H1 (cell line): ENCODE measurements at regions not wholly inside any gene's neighbourhood (a gene's known extent, or its start where the extent isn't known, plus 50 kb on each side); places are given as distances from the start of the nearest gene placed in this dataset.

Experiments
- CTCF ChIA-PET: fragments of 300-600 bp; sonication (Branson Sonifier 250); formaldehyde crosslinking; loops from one replicate; lab custom pipeline; 2021; ENCODE audit not compliant: partially characterized antibody; lab: Charles Lee
- POLR2A ChIA-PET: fragments of 300-600 bp; sonication (Branson Sonifier 250); formaldehyde crosslinking; loops from one replicate; lab custom pipeline; 2021; ENCODE audit warnings: inconsistent platforms; ENCODE audit not compliant: partially characterized antibody; lab: Charles Lee
- DNase-seq, 2 experiments: peaks; one replicate each; pipeline versions ENCODE4 v3.0.0 to v3.0.0-alpha.2; 2010 to 2022; ENCODE audit warnings: low spot score in 2 of 2, low read depth in 1 of 2, mixed read lengths in 1 of 2
- FAIRE-seq: peaks from 2 replicates; lab custom pipeline; 2011; peaks lifted over from hg19 to GRCh38; lab: Jason Lieb, UNC
- H2AFZ ChIP-seq: 2 replicates; pipeline ENCODE4 v1.8.1; 2012; ENCODE audit warnings: low read length, inconsistent platforms
- H2AK5ac ChIP-seq: 2 replicates; pipeline ENCODE4 v1.6.1; 2013; ENCODE audit warnings: low read depth, low read length
- H2BK120ac ChIP-seq: replicated peaks from 2 replicates; pipeline ENCODE3; 2013; ENCODE audit warnings: low read depth, low read length, inconsistent platforms
- H2BK12ac ChIP-seq: 2 replicates; pipeline ENCODE4 v1.6.1; 2013; ENCODE audit warnings: low read depth, low read length
- H2BK15ac ChIP-seq: 2 replicates; pipeline ENCODE4 v1.6.1; 2013; ENCODE audit warnings: low read length
- H2BK20ac ChIP-seq: 2 replicates; pipeline ENCODE4 v1.6.1; 2013; ENCODE audit warnings: low read length
- H2BK5ac ChIP-seq: 2 replicates; pipeline ENCODE4 v1.6.1; 2013; ENCODE audit warnings: low read depth, low read length
- H3K14ac ChIP-seq: 2 replicates; pipeline ENCODE4 v1.6.1; 2013; ENCODE audit warnings: inconsistent platforms; ENCODE audit not compliant: insufficient read length
- H3K18ac ChIP-seq: 2 replicates; pipeline ENCODE4 v1.6.1; 2013; ENCODE audit warnings: low read length; ENCODE audit errors: extremely low read depth
- H3K23ac ChIP-seq: 2 replicates; pipeline ENCODE4 v1.6.1; 2013; ENCODE audit warnings: inconsistent platforms; ENCODE audit not compliant: insufficient read length
- H3K23me2 ChIP-seq: 2 replicates; pipeline ENCODE4 v1.6.1; 2013; ENCODE audit warnings: low read depth, low read length
- H3K27ac ChIP-seq: 2 replicates; pipeline ENCODE4 v1.6.1; 2011; ENCODE audit warnings: low read depth, low read length, inconsistent platforms
- H3K27me3 ChIP-seq, 4 experiments: replicated peaks in 1 of 4; 1 replicate in 1 of 4; 2 replicates in 3 of 4; pipeline versions ENCODE4 v1.6.1 to v1.8.1; 2011 to 2013; ENCODE audit warnings: low read length in 3 of 4, mild to moderate bottlenecking in 3 of 4, inconsistent platforms in 2 of 4, mixed read lengths in 2 of 4, moderate library complexity in 1 of 4; ENCODE audit not compliant: control insufficient read depth in 3 of 4, insufficient read depth in 3 of 4; ENCODE audit errors: extremely low read depth in 1 of 4
- H3K36me3 ChIP-seq, 4 experiments: 2 replicates each; pipeline versions ENCODE4 v1.6.1 to v1.8.1; 2011 to 2013; ENCODE audit warnings: mild to moderate bottlenecking in 4 of 4, low read length in 3 of 4, moderate library complexity in 2 of 4, control low read depth in 1 of 4, inconsistent platforms in 1 of 4; ENCODE audit not compliant: insufficient read depth in 4 of 4, control insufficient read depth in 2 of 4
- H3K4ac ChIP-seq: replicated peaks from 2 replicates; pipeline ENCODE3; 2013; ENCODE audit warnings: low read length, low read depth, mixed read lengths, inconsistent platforms; ENCODE audit not compliant: insufficient read length
- H3K4me1 ChIP-seq, 4 experiments: replicated peaks in 1 of 4; 1 replicate in 1 of 4; 2 replicates in 3 of 4; pipeline versions ENCODE4 v1.6.1 to v1.8.1; 2011 to 2013; ENCODE audit warnings: low read length in 3 of 4, inconsistent platforms in 2 of 4, mixed read lengths in 1 of 4; ENCODE audit not compliant: insufficient read depth in 4 of 4, control insufficient read depth in 3 of 4
- H3K4me2 ChIP-seq, 2 experiments: 2 replicates each; pipeline versions ENCODE4 v1.6.1 to v1.8.1; 2011 to 2013; ENCODE audit warnings: low read depth in 2 of 2, low read length in 2 of 2, control low read depth in 1 of 2, inconsistent platforms in 1 of 2, mild to moderate bottlenecking in 1 of 2; ENCODE audit not compliant: insufficient read depth in 1 of 2
- H3K4me3 ChIP-seq, 4 experiments: fragments of 200-600, 300-600 bp in 1 of 4; sonication (generic), shearing (Covaris generic), sonication (Bioruptor Twin) in 1 of 4; 2 replicates each; pipeline versions ENCODE4 v1.5.1 to v1.8.1; 2011 to 2016; ENCODE audit warnings: low read length in 4 of 4, low read depth in 3 of 4, control low read depth in 2 of 4, inconsistent platforms in 2 of 4, mild to moderate bottlenecking in 2 of 4, mixed read lengths in 1 of 4, moderate library complexity in 1 of 4; ENCODE audit not compliant: insufficient read depth in 2 of 4; ENCODE audit errors: extremely low read depth in 1 of 4
- H3K56ac ChIP-seq: replicated peaks from 2 replicates; pipeline ENCODE3; 2013; ENCODE audit warnings: low read depth, mild to moderate bottlenecking, mixed read lengths, low read length, inconsistent platforms; ENCODE audit not compliant: insufficient read length
- H3K79me1 ChIP-seq: 2 replicates; pipeline ENCODE4 v1.6.1; 2013; ENCODE audit warnings: low read depth, low read length, control low read depth
- H3K79me2 ChIP-seq, 2 experiments: 2 replicates each; pipeline versions ENCODE4 v1.6.1 to v1.8.1; 2012 to 2013; ENCODE audit warnings: low read length in 2 of 2, mild to moderate bottlenecking in 2 of 2, inconsistent platforms in 1 of 2; ENCODE audit not compliant: insufficient read depth in 2 of 2, control insufficient read depth in 1 of 2
- H3K9ac ChIP-seq, 4 experiments: replicated peaks in 1 of 4; 1 replicate in 1 of 4; 2 replicates in 3 of 4; pipeline versions ENCODE4 v1.6.1 to v1.8.1; 2011 to 2013; ENCODE audit warnings: low read depth in 3 of 4, low read length in 3 of 4, control low read depth in 2 of 4, mild to moderate bottlenecking in 2 of 4, moderate library complexity in 2 of 4, inconsistent platforms in 1 of 4; ENCODE audit errors: extremely low read depth in 1 of 4
- H3K9me3 ChIP-seq, 2 experiments: 2 replicates each; pipeline versions ENCODE4 v1.6.1 to v1.8.1; 2012 to 2013; ENCODE audit warnings: mild to moderate bottlenecking in 2 of 2, moderate library complexity in 2 of 2, control low read depth in 1 of 2, inconsistent platforms in 1 of 2, low read depth in 1 of 2, low read length in 1 of 2, mixed read lengths in 1 of 2; ENCODE audit not compliant: insufficient read depth in 2 of 2
- H4K20me1 ChIP-seq, 2 experiments: replicated peaks in 1 of 2; 2 replicates each; pipeline versions ENCODE3 to v1.8.1; 2011 to 2013; ENCODE audit warnings: inconsistent platforms in 2 of 2, low read length in 2 of 2, mild to moderate bottlenecking in 1 of 2; ENCODE audit not compliant: insufficient read depth in 2 of 2, control insufficient read depth in 1 of 2
- H4K5ac ChIP-seq: 2 replicates; pipeline ENCODE4 v1.6.1; 2013; ENCODE audit warnings: low read length, low read depth, mixed read lengths, inconsistent platforms; ENCODE audit not compliant: insufficient read length
- H4K8ac ChIP-seq: 2 replicates; pipeline ENCODE4 v1.8.0; 2013; ENCODE audit warnings: mild to moderate bottlenecking, moderate library complexity, low read length, inconsistent platforms; ENCODE audit not compliant: insufficient read depth; ENCODE audit errors: extremely low read depth
- H4K91ac ChIP-seq: replicated peaks from 2 replicates; pipeline ENCODE3; 2013; ENCODE audit warnings: low read length, mixed read lengths, inconsistent platforms; ENCODE audit not compliant: insufficient read length
- BCL11A ChIP-seq, 2 experiments: IDR thresholded peaks; one replicate each; pipeline ENCODE4 v1.6.1; 2011; ENCODE audit warnings: low read depth in 2 of 2, low read length in 2 of 2, mild to moderate bottlenecking in 2 of 2
- BRCA1 ChIP-seq: IDR thresholded peaks from 2 replicates; pipeline ENCODE4 v1.6.1; 2012; ENCODE audit warnings: low read depth, low read length, improper control_type of control experiment
- CTCF ChIP-seq, 3 experiments: IDR thresholded peaks; 1 replicate in 2 of 3; 2 replicates in 1 of 3; pipeline versions ENCODE4 v1.5.1 to v1.6.1; 2011; ENCODE audit warnings: low read length in 3 of 3, mild to moderate bottlenecking in 3 of 3, inconsistent platforms in 2 of 3, low read depth in 1 of 3, moderate library complexity in 1 of 3; ENCODE audit not compliant: insufficient read depth in 1 of 3; ENCODE audit errors: control extremely low read depth in 1 of 3
- EZH2 ChIP-seq: fragments of 200-600 bp; sonication (generic); IDR thresholded peaks from 2 replicates; pipeline ENCODE4 v1.7.1; 2012; ENCODE audit warnings: low read depth, mild to moderate bottlenecking, moderate library complexity, low read length, inconsistent platforms; ENCODE audit not compliant: severe bottlenecking
- KDM5A ChIP-seq: fragments of 200-600 bp; IDR thresholded peaks from 2 replicates; pipeline ENCODE4 v1.7.1; 2012; ENCODE audit warnings: mild to moderate bottlenecking, low read length, inconsistent platforms, mixed read lengths
- MAFK ChIP-seq: IDR thresholded peaks from 2 replicates; pipeline ENCODE4 v1.6.1; 2012; ENCODE audit warnings: low read depth, mild to moderate bottlenecking, improper control_type of control experiment, low read length
- PHF8 ChIP-seq: fragments of 200-600 bp; sonication (generic); conservative IDR thresholded peaks from 2 replicates; pipeline ENCODE4 v1.7.1; 2012; ENCODE audit warnings: low read depth, mild to moderate bottlenecking, inconsistent platforms, low read length, moderate library complexity
- RXRA ChIP-seq: IDR thresholded peaks from 2 replicates; pipeline ENCODE4 v1.6.1; 2011; ENCODE audit warnings: low read depth, mild to moderate bottlenecking, low read length, moderate library complexity; ENCODE audit not compliant: insufficient read depth
- SAP30 ChIP-seq: fragments of 300-600 bp; sonication (generic); IDR thresholded peaks from 2 replicates; pipeline ENCODE4 v1.7.1; 2012; ENCODE audit warnings: low read length, moderate library complexity, mild to moderate bottlenecking, inconsistent platforms; ENCODE audit not compliant: insufficient read depth, insufficient replicate concordance
- SIN3A ChIP-seq, 2 experiments: IDR thresholded peaks in 1 of 2; conservative IDR thresholded peaks in 1 of 2; 2 replicates each; pipeline ENCODE4 v1.6.1; 2011 to 2012; ENCODE audit warnings: low read length in 2 of 2, improper control_type of control experiment in 1 of 2, low read depth in 1 of 2, mild to moderate bottlenecking in 1 of 2
- SRF ChIP-seq: IDR thresholded peaks from 2 replicates; pipeline ENCODE4 v1.6.1; 2011; ENCODE audit warnings: mild to moderate bottlenecking, low read depth, low read length, moderate library complexity
- SUZ12 ChIP-seq: fragments of 200-600 bp; sonication (generic); IDR thresholded peaks from 2 replicates; pipeline ENCODE4 v1.6.1; 2012; ENCODE audit warnings: mild to moderate bottlenecking, inconsistent platforms, low read length, moderate library complexity, mixed read lengths
- WGBS, 2 experiments: shearing (Covaris generic) in 1 of 2; methylation state at CpG; one replicate each; pipeline versions ENCODE4 v1.1.6 to v1.1.7; 2013 to 2015; ENCODE audit warnings: low lambda C conversion rate in 2 of 2, mixed read lengths in 2 of 2, inconsistent platforms in 1 of 2, low coverage in 1 of 2, missing lambda C conversion rate in 1 of 2; ENCODE audit not compliant: insufficient replicate concordance in 2 of 2, insufficient coverage in 1 of 2, insufficient read length in 1 of 2; ENCODE audit errors: extremely low coverage in 1 of 2, missing lambda C conversion rate in 1 of 2; 5-methylcytosine and 5-hydroxymethylcytosine counted together

- H2BK20ac ChIP-seq: no peak overlapping the region
- POLR2A ChIA-PET: no interaction called here
- H3K79me2 ChIP-seq: no peaks in the 10 kb centered on the region
- no peak overlapping the region for H2AFZ ChIP-seq
- no peak overlapping the region for H3K4me2 ChIP-seq
- no peak overlapping the region for H3K4me3 ChIP-seq
- H4K20me1 ChIP-seq: no peaks in the 10 kb centered on the region
- no peak overlapping the region for H3K9ac ChIP-seq
- no peaks in the 10 kb centered on the region for H3K36me3 ChIP-seq
- H3K27me3 ChIP-seq: no peaks in the 10 kb centered on the region
- H4K5ac ChIP-seq: no peak overlapping the region
- H3K18ac ChIP-seq: no peak overlapping the region
- H3K23me2 ChIP-seq: no peaks in the 10 kb centered on the region
- H3K27ac ChIP-seq: no peak overlapping the region
- H3K79me1 ChIP-seq: no peaks in the 10 kb centered on the region
- no peak overlapping the region for H2BK120ac ChIP-seq
- no peak overlapping the region for H2BK5ac ChIP-seq
- H3K56ac ChIP-seq: no peak overlapping the region
- WGBS, 2 experiments: 100% methylated on average over 1 of the region's 1 CpG; no CpG with 5 or more reads in 1 of the 2 experiments
- H4K91ac ChIP-seq: no peak overlapping the region
- H3K23ac ChIP-seq: no peak overlapping the region
- DNase-seq (no peak), FAIRE-seq (no peak)
- H2BK15ac ChIP-seq: no peak overlapping the region
- H3K14ac ChIP-seq: no peak overlapping the region
- no peak overlapping the region for H2AK5ac ChIP-seq
- H3K4ac ChIP-seq: no peak overlapping the region
- no peak overlapping the region for H4K8ac ChIP-seq
- CTCF ChIA-PET: no interaction called here
- H2BK12ac ChIP-seq: no peak overlapping the region
- no peaks in the 10 kb centered on the region for H3K9me3 ChIP-seq
- no peaks in the 10 kb centered on the region for H3K4me1 ChIP-seq
- TF ChIP-seq EZH2 (no peak), KDM5A (no peak), BRCA1 (no peak), MAFK (no peak), SIN3A (conservative IDR thresholded peaks at IDR 0.05 in 1 of 2, IDR thresholded peaks at IDR 0.05 in 1 of 2; ENCODE audit: low read depth in 1 of 2, low read length in 2 of 2) (no peak), BCL11A (IDR thresholded peaks at IDR 0.05; ENCODE audit: low read depth in 2 of 2, low read length in 2 of 2) (no peak), RXRA (no peak), SUZ12 (no peak), PHF8 (no peak), CTCF (IDR thresholded peaks at IDR 0.05; ENCODE audit: control extremely low read depth in 1 of 3, insufficient read depth in 1 of 3, low read depth in 1 of 3, low read length in 3 of 3) (no peak), SRF (no peak), SAP30 (no peak)
Measured at GRCh38 chr12:91461061-91461460, 278.4 kb upstream of the DCN start.
